H9 (cell line): ENCODE measurements at regions not wholly inside any gene's neighbourhood (a gene's known extent, or its start where the extent isn't known, plus 50 kb on each side); places are given as distances from the start of the nearest gene placed in this dataset.

Experiments
- DNase-seq: peaks from one replicate; pipeline ENCODE4 v3.0.0-alpha.2; 2017
- H2AFZ ChIP-seq: one replicate; pipeline ENCODE4 v1.6.1; 2013; ENCODE audit warnings: mild to moderate bottlenecking, low read length, control low read depth, moderate library complexity
- H2AK5ac ChIP-seq: 2 replicates; pipeline ENCODE4 v1.6.1; 2013; ENCODE audit warnings: low read length, control low read depth, mixed read lengths; ENCODE audit not compliant: insufficient read length
- H2BK120ac ChIP-seq: one replicate; pipeline ENCODE4 v1.6.1; 2013; ENCODE audit warnings: low read depth, mild to moderate bottlenecking, low read length, control low read depth, inconsistent platforms; ENCODE audit not compliant: poor library complexity, severe bottlenecking
- H2BK12ac ChIP-seq: 2 replicates; pipeline ENCODE4 v1.6.1; 2013; ENCODE audit warnings: low read length, control low read depth, mixed read lengths, low read depth; ENCODE audit not compliant: insufficient read length
- H2BK15ac ChIP-seq: 2 replicates; pipeline ENCODE4 v1.6.1; 2013; ENCODE audit warnings: low read depth, low read length, control low read depth
- H2BK20ac ChIP-seq: one replicate; pipeline ENCODE4 v1.6.1; 2013; ENCODE audit warnings: low read depth, mild to moderate bottlenecking, low read length, control low read depth, inconsistent platforms; ENCODE audit not compliant: poor library complexity, severe bottlenecking
- H2BK5ac ChIP-seq: 2 replicates; pipeline ENCODE4 v1.6.1; 2013; ENCODE audit warnings: low read length, control low read depth, mixed read lengths; ENCODE audit not compliant: insufficient read length
- H3K14ac ChIP-seq: 2 replicates; pipeline ENCODE4 v1.6.1; 2013; ENCODE audit warnings: low read length, control low read depth; ENCODE audit not compliant: insufficient read depth
- H3K18ac ChIP-seq: 2 replicates; pipeline ENCODE4 v1.6.1; 2013; ENCODE audit warnings: low read depth, mild to moderate bottlenecking, mixed read lengths, low read length, control low read depth; ENCODE audit not compliant: insufficient read length
- H3K23ac ChIP-seq: 2 replicates; pipeline ENCODE4 v1.6.1; 2013; ENCODE audit warnings: low read length, control low read depth, mixed read lengths, low read depth; ENCODE audit not compliant: insufficient read length
- H3K23me2 ChIP-seq: 2 replicates; pipeline ENCODE4 v1.6.1; 2013; ENCODE audit warnings: low read depth, mild to moderate bottlenecking, mixed read lengths, low read length, control low read depth; ENCODE audit not compliant: insufficient read length, poor library complexity, severe bottlenecking
- H3K27ac ChIP-seq: 2 replicates; pipeline ENCODE4 v1.5.1; 2013; ENCODE audit warnings: low read length, control low read depth, mixed read lengths, low read depth; ENCODE audit not compliant: insufficient read length
- H3K27me3 ChIP-seq: 2 replicates; pipeline ENCODE4 v1.6.1; 2013; ENCODE audit warnings: low read length, control low read depth, inconsistent platforms; ENCODE audit not compliant: insufficient read depth
- H3K4ac ChIP-seq: 2 replicates; pipeline ENCODE4 v1.6.1; 2013; ENCODE audit warnings: low read depth, mild to moderate bottlenecking, control low read depth, inconsistent platforms, low read length, moderate library complexity
- H3K4me1 ChIP-seq: 2 replicates; pipeline ENCODE4 v1.6.1; 2013; ENCODE audit warnings: low read length, control low read depth, inconsistent platforms; ENCODE audit not compliant: insufficient read depth
- H3K4me2 ChIP-seq: 2 replicates; pipeline ENCODE4 v1.6.1; 2013; ENCODE audit warnings: low read length, control low read depth, mixed read lengths; ENCODE audit not compliant: insufficient read length, insufficient read depth
- H3K56ac ChIP-seq: 2 replicates; pipeline ENCODE4 v1.6.1; 2013; ENCODE audit warnings: low read depth, mild to moderate bottlenecking, mixed read lengths, low read length, control low read depth; ENCODE audit not compliant: insufficient read length
- H3K79me1 ChIP-seq: 2 replicates; pipeline ENCODE4 v1.6.1; 2013; ENCODE audit warnings: low read depth, mild to moderate bottlenecking, moderate library complexity, low read length, control low read depth, inconsistent platforms; ENCODE audit not compliant: insufficient read depth, poor library complexity, severe bottlenecking
- H3K79me2 ChIP-seq: 2 replicates; pipeline ENCODE4 v1.6.1; 2013; ENCODE audit warnings: low read length, control low read depth, inconsistent platforms; ENCODE audit not compliant: insufficient read depth
- H3K9ac ChIP-seq: 2 replicates; pipeline ENCODE4 v1.6.1; 2013; ENCODE audit warnings: low read length, control low read depth, mixed read lengths; ENCODE audit not compliant: insufficient read length; ENCODE audit errors: extremely low read depth
- H3K9me3 ChIP-seq: one replicate; pipeline ENCODE4 v1.6.1; 2013; ENCODE audit warnings: low read depth, low read length, inconsistent platforms; ENCODE audit not compliant: control insufficient read depth
- H3T11ph ChIP-seq: one replicate; pipeline ENCODE4 v1.6.1; 2013; ENCODE audit warnings: mild to moderate bottlenecking, low read length, control low read depth, inconsistent platforms
- H4K20me1 ChIP-seq: one replicate; pipeline ENCODE4 v1.6.1; 2013; ENCODE audit not compliant: control insufficient read depth, insufficient read length, insufficient read depth
- H4K5ac ChIP-seq: 2 replicates; pipeline ENCODE4 v1.6.1; 2013; ENCODE audit warnings: low read depth, mild to moderate bottlenecking, mixed read lengths, low read length, control low read depth; ENCODE audit not compliant: insufficient read length
- H4K8ac ChIP-seq: replicated peaks from 2 replicates; pipeline ENCODE4 v1.6.1; 2013; ENCODE audit warnings: low read length, control low read depth, mixed read lengths, low read depth; ENCODE audit not compliant: insufficient read length
- H4K91ac ChIP-seq: 2 replicates; pipeline ENCODE4 v1.6.1; 2013; ENCODE audit warnings: low read depth, mild to moderate bottlenecking, moderate library complexity, mixed read lengths, low read length, control low read depth; ENCODE audit not compliant: insufficient read length
- H3K27ac Mint-ChIP-seq, 3 experiments: 2 replicates in 2 of 3; 3 replicates in 1 of 3; pipeline ENCODE4 v1.8.0; 2020 to 2021; ENCODE audit warnings: mixed read lengths in 3 of 3, mild to moderate bottlenecking in 1 of 3, moderate library complexity in 1 of 3
- H3K27me3 Mint-ChIP-seq: 2 replicates; pipeline ENCODE4 v1.8.0; 2021; ENCODE audit warnings: low read depth, mild to moderate bottlenecking, moderate library complexity, mixed read lengths
- H3K36me3 Mint-ChIP-seq, 3 experiments: 2 replicates in 2 of 3; 3 replicates in 1 of 3; pipeline ENCODE4 v1.8.0; 2020 to 2021; ENCODE audit warnings: low read depth in 3 of 3, mixed read lengths in 3 of 3; ENCODE audit not compliant: insufficient read depth in 1 of 3
- H3K4me1 Mint-ChIP-seq, 2 experiments: 2 replicates each; pipeline ENCODE4 v1.8.0; 2020; ENCODE audit warnings: mixed read lengths in 2 of 2
- H3K4me3 Mint-ChIP-seq, 2 experiments: 2 replicates in 1 of 2; 3 replicates in 1 of 2; pipeline ENCODE4 v1.8.0; 2020 to 2021; ENCODE audit warnings: mild to moderate bottlenecking in 2 of 2, mixed read lengths in 2 of 2, moderate library complexity in 1 of 2
- H3K9me3 Mint-ChIP-seq, 2 experiments: 2 replicates in 1 of 2; 3 replicates in 1 of 2; pipeline ENCODE4 v1.8.0; 2020; ENCODE audit warnings: mild to moderate bottlenecking in 2 of 2, mixed read lengths in 2 of 2, moderate library complexity in 1 of 2
- WGBS: extraction: QIAGEN DNeasy Blood & Tissue Kit; methylation state at CpG from one replicate; pipeline ENCODE4 v1.1.7; 2013; ENCODE audit warnings: missing lambda C conversion rate, low lambda C conversion rate, mixed read lengths; ENCODE audit not compliant: insufficient read length; ENCODE audit errors: extremely low coverage; 5-methylcytosine and 5-hydroxymethylcytosine counted together
- TF ChIP-seq, protein P1 (sequence below): fragments of 200-600 bp; sonication (generic); conservative IDR thresholded peaks from 3 replicates; pipeline ENCODE4 v1.8.0; 2021; ENCODE audit warnings: antibody characterized with exemption, mild to moderate bottlenecking

DNA sequence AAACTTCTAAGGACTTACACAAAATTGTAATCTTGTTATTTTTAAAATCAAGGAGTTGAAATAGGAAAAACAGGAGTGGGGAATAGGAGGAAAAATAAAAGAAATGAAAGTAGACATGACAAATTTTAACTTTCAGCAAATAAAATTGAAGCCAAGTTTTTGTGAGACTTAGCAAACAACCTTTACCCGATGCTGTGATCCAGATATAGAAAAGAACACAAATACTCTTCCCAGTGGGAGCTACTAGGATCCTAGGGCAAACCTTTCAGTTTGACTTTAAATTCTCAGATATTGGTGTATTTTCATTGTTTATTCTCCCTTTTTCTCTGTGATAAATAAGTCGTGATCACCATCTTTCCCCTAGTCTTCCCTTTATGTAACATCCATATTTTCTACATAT, 968.7 kb upstream of the CITED2 start:
- no peak overlapping the region for H2BK15ac ChIP-seq
- H2BK120ac ChIP-seq: no peak overlapping the region
- H3K79me1 ChIP-seq: no peaks in the 10 kb centered on the region
- no peak overlapping the region for H2AFZ ChIP-seq
- no peaks in the 10 kb centered on the region for H3K4me1 ChIP-seq
- no peak overlapping the region for H3T11ph ChIP-seq
- H4K8ac ChIP-seq: no peak overlapping the region
- H3K9me3 ChIP-seq: peaks cover 4% of the 10 kb centered on the region
- no peaks in the 10 kb centered on the region for H3K23me2 ChIP-seq
- H3K9ac ChIP-seq: no peak overlapping the region
- no peak overlapping the region for H3K14ac ChIP-seq
- H2BK5ac ChIP-seq: no peak overlapping the region
- H2AK5ac ChIP-seq: no peak overlapping the region
- Mint-ChIP-seq H3K9me3 (peaks cover 0 to 17% of the 10 kb centered on the region in 2 experiments; a peak in 4 of 5 replicates), H3K36me3 (peaks cover 0 to 4% (median 0%) of the 10 kb centered on the region in 3 experiments; a peak in 4 of 7 replicates), H3K27ac (no peak overlapping the region), H3K4me3 (no peak overlapping the region), H3K4me1 (peaks cover 0 to 4% of the 10 kb centered on the region in 2 experiments; a peak in 1 of 4 replicates), H3K27me3 (no peaks in the 10 kb centered on the region)
- H3K56ac ChIP-seq: no peak overlapping the region
- no peak overlapping the region for H2BK12ac ChIP-seq
- no peaks in the 10 kb centered on the region for H4K20me1 ChIP-seq
- H3K27me3 ChIP-seq: no peaks in the 10 kb centered on the region
- no CpG with 5 or more reads among the region's 2 CpGs for WGBS
- no peak overlapping the region for H4K5ac ChIP-seq
- H3K4me2 ChIP-seq: no peak overlapping the region
- no peak for DNase-seq
- H3K23ac ChIP-seq: no peak overlapping the region
- H4K91ac ChIP-seq: no peak overlapping the region
- TF ChIP-seq, protein P1, sequence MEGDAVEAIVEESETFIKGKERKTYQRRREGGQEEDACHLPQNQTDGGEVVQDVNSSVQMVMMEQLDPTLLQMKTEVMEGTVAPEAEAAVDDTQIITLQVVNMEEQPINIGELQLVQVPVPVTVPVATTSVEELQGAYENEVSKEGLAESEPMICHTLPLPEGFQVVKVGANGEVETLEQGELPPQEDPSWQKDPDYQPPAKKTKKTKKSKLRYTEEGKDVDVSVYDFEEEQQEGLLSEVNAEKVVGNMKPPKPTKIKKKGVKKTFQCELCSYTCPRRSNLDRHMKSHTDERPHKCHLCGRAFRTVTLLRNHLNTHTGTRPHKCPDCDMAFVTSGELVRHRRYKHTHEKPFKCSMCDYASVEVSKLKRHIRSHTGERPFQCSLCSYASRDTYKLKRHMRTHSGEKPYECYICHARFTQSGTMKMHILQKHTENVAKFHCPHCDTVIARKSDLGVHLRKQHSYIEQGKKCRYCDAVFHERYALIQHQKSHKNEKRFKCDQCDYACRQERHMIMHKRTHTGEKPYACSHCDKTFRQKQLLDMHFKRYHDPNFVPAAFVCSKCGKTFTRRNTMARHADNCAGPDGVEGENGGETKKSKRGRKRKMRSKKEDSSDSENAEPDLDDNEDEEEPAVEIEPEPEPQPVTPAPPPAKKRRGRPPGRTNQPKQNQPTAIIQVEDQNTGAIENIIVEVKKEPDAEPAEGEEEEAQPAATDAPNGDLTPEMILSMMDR: no peak
- H3K4ac ChIP-seq: no peak overlapping the region
- H3K18ac ChIP-seq: no peak overlapping the region
- H3K79me2 ChIP-seq: no peaks in the 10 kb centered on the region
- H3K27ac ChIP-seq: no peak overlapping the region
- H2BK20ac ChIP-seq: no peak overlapping the region
